Breast epithelium (tissue), 3 donors: ENCODE measurements at regions not wholly inside any gene's neighbourhood (a gene's known extent, or its start where the extent isn't known, plus 50 kb on each side); places are given as distances from the start of the nearest gene placed in this dataset.

Experiments
- CTCF ChIP-seq, 3 donors: fragments of 450-650 bp; IDR thresholded peaks; one replicate each; pipeline ENCODE4 v1.5.1; 2016 to 2017; ENCODE audit warnings: antibody characterized with exemption in 3 of 3, mild to moderate bottlenecking in 3 of 3, moderate library complexity in 3 of 3
- POLR2A ChIP-seq: fragments of 450-650 bp; IDR thresholded peaks from one replicate; pipeline ENCODE4 v1.6.1; 2016; ENCODE audit warnings: antibody characterized with exemption, mild to moderate bottlenecking, moderate library complexity

GRCh38 chr12:34376133-34376799, 354.0 kb downstream of the ALG10 start:
- TF ChIP-seq CTCF (IDR thresholded peaks at IDR 0.05) (no peak), POLR2A (no peak)
